HG02678 (cell line): ENCODE measurements at regions not wholly inside any gene's neighbourhood (a gene's known extent, or its start where the extent isn't known, plus 50 kb on each side); places are given as distances from the start of the nearest gene placed in this dataset.

Experiments used
- ATAC-seq: cut with Tn5 transposase; IDR thresholded peaks from one replicate; pipeline ENCODE4 v1.9.1; 2021; ENCODE audit warnings: mild to moderate bottlenecking, moderate library complexity; ENCODE audit not compliant: unreplicated experiment

GRCh38 chr13:76538004-76538403 is 348.2 kb downstream of the KCTD12 start:
- no peak for ATAC-seq

- ATAC-seq = no peak
Observed at GRCh38 chr13:76533251-76533650, 353.0 kb downstream of the KCTD12 start.

GRCh38 chr13:76527041-76527440 is 359.2 kb downstream of the KCTD12 start:
- ATAC-seq = no peak

- peak; percentile 62 for ATAC-seq
Observed at GRCh38 chr13:76523740-76524340, 362.4 kb downstream of the KCTD12 start.

GRCh38 chr13:76522083-76522755 is 364.0 kb downstream of the KCTD12 start:
- ATAC-seq = no peak

GRCh38 chr13:76519685-76520084 is 366.5 kb downstream of the KCTD12 start:
- ATAC-seq = no peak

- ATAC-seq = no peak
Observed at GRCh38 chr13:76516586-76516985, 369.6 kb downstream of the KCTD12 start.

GRCh38 chr13:76516013-76516412 is 370.2 kb downstream of the KCTD12 start:
- ATAC-seq = no peak

- no peak for ATAC-seq
Observed at GRCh38 chr13:76512721-76513145, 373.5 kb downstream of the KCTD12 start.

- no peak for ATAC-seq
Observed at GRCh38 chr13:76505437-76505836, 380.8 kb downstream of the KCTD12 start.

GRCh38 chr13:76503766-76504165 is 382.4 kb downstream of the KCTD12 start:
- ATAC-seq = no peak

GRCh38 chr13:76503291-76503690 is 382.9 kb downstream of the KCTD12 start:
- ATAC-seq = no peak

- no peak for ATAC-seq
Observed at GRCh38 chr13:76500894-76501293, 385.3 kb downstream of the KCTD12 start.

- no peak for ATAC-seq
Observed at GRCh38 chr13:76499891-76500290, 386.3 kb downstream of the KCTD12 start.

- no peak for ATAC-seq
Observed at GRCh38 chr13:76489274-76489673, 396.9 kb downstream of the KCTD12 start.

- no peak for ATAC-seq
Observed at GRCh38 chr13:76481738-76482137, 404.5 kb downstream of the KCTD12 start.

GRCh38 chr13:76474966-76475365 is 411.2 kb downstream of the KCTD12 start:
- ATAC-seq = no peak

GRCh38 chr13:76474356-76474755 is 411.8 kb downstream of the KCTD12 start:
- no peak for ATAC-seq

GRCh38 chr13:76473552-76474134 is 412.6 kb downstream of the KCTD12 start:
- ATAC-seq = peak; percentile 99

GRCh38 chr13:76472916-76473315 is 413.3 kb downstream of the KCTD12 start:
- ATAC-seq = no peak

GRCh38 chr13:76471486-76471885 is 414.7 kb downstream of the KCTD12 start:
- ATAC-seq = no peak

- ATAC-seq = no peak
Observed at GRCh38 chr13:76470991-76471390, 415.2 kb downstream of the KCTD12 start.
